Type B pancreatic cell (in vitro differentiated cells): ENCODE measurements at regions not wholly inside any gene's neighbourhood (a gene's known extent, or its start where the extent isn't known, plus 50 kb on each side); places are given as distances from the start of the nearest gene placed in this dataset.

Experiments
- DNase-seq: peaks from one replicate; pipeline ENCODE4 v3.0.0; 2021; ENCODE audit warnings: mixed read lengths; ENCODE audit not compliant: unreplicated experiment; ENCODE audit errors: extremely low spot score
- H3K27ac Mint-ChIP-seq: 2 replicates; pipeline ENCODE4 v1.8.0; 2021; ENCODE audit warnings: mild to moderate bottlenecking, mixed read lengths
- H3K27me3 Mint-ChIP-seq: 2 replicates; pipeline ENCODE4 v1.8.0; 2021; ENCODE audit warnings: mixed read lengths
- H3K36me3 Mint-ChIP-seq: 2 replicates; pipeline ENCODE4 v1.8.0; 2021; ENCODE audit warnings: mixed read lengths
- H3K4me1 Mint-ChIP-seq: one replicate; pipeline ENCODE4 v1.8.0; 2021; ENCODE audit warnings: mixed read lengths; ENCODE audit not compliant: unreplicated experiment
- H3K4me3 Mint-ChIP-seq: 2 replicates; pipeline ENCODE4 v1.8.0; 2021; ENCODE audit warnings: mild to moderate bottlenecking, mixed read lengths
- H3K9me3 Mint-ChIP-seq: 2 replicates; pipeline ENCODE4 v1.8.0; 2021; ENCODE audit warnings: mixed read lengths
- TF ChIP-seq, protein P1 (sequence below): fragments of 200-600 bp; sonication (generic); conservative IDR thresholded peaks from 2 replicates; pipeline ENCODE4 v1.5.0; 2021; ENCODE audit warnings: antibody characterized with exemption, mild to moderate bottlenecking

DNA sequence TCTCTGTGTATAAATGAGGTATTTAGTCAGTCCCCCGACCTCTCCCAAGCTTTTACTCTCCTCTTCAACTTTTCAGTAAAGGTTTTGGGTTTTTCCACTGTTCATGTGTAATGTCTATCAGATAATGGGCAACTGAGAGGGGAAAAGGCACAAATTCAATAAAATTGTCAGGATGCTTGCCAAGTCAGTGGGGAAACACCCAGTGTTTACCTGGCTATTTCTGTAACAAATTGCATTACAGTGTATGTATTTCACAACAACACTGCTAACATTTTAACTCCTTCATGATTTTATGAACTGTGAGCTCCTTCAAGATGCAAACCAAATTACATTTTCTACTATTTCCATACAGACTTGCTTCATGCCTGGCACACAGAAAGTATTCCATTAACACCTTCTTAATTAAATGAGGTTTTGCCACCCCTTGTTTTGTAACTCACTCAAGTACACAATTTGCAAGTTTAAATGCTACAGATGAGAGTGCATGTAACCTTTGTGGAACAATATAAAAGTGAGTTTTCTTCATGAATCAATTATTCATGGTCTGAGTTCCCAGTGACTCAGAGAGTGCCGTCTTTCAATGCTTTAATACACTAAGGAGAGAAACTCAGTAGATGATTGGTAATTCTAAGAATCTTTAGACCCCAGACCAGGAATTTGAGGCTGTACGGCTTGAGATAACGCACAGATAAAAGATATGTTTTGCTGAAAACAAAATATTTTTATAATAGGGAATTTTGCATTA is 149.8 kb upstream of the TLL1 start:
- TF ChIP-seq, protein P1, sequence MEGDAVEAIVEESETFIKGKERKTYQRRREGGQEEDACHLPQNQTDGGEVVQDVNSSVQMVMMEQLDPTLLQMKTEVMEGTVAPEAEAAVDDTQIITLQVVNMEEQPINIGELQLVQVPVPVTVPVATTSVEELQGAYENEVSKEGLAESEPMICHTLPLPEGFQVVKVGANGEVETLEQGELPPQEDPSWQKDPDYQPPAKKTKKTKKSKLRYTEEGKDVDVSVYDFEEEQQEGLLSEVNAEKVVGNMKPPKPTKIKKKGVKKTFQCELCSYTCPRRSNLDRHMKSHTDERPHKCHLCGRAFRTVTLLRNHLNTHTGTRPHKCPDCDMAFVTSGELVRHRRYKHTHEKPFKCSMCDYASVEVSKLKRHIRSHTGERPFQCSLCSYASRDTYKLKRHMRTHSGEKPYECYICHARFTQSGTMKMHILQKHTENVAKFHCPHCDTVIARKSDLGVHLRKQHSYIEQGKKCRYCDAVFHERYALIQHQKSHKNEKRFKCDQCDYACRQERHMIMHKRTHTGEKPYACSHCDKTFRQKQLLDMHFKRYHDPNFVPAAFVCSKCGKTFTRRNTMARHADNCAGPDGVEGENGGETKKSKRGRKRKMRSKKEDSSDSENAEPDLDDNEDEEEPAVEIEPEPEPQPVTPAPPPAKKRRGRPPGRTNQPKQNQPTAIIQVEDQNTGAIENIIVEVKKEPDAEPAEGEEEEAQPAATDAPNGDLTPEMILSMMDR, result no peak
- Mint-ChIP-seq H3K27ac (no peak overlapping the region), H3K4me1 (no peaks in the 10 kb centered on the region), H3K4me3 (no peak overlapping the region), H3K9me3 (peaks cover 5% of the 10 kb centered on the region), H3K27me3 (no peaks in the 10 kb centered on the region), H3K36me3 (no peaks in the 10 kb centered on the region)
- no peak for DNase-seq

DNA sequence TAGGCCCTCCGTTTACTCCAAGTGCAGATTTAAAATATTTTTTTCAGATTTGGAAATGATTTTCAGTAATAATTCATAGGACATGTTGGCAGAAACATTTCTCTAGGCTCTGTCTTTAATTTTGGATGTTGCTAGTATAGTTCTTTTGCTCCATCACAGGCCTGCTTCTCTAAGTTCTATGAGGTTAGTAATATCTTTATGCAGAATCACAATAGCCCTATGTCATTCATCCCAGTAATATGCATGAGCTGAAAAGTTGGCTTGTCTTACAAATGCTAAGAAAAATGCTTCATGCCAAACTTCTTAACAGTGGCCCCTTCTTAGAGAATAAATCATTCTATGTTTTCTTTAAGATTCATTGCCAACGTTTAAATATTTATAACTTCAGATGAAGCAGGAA is 148.3 kb upstream of the TLL1 start:
- Mint-ChIP-seq H3K9me3 (peaks cover 5% of the 10 kb centered on the region), H3K4me3 (no peak overlapping the region), H3K4me1 (no peaks in the 10 kb centered on the region), H3K27me3 (no peaks in the 10 kb centered on the region), H3K36me3 (no peaks in the 10 kb centered on the region), H3K27ac (no peak overlapping the region)
- TF ChIP-seq, protein P1, result no peak
- DNase-seq, result no peak

DNA sequence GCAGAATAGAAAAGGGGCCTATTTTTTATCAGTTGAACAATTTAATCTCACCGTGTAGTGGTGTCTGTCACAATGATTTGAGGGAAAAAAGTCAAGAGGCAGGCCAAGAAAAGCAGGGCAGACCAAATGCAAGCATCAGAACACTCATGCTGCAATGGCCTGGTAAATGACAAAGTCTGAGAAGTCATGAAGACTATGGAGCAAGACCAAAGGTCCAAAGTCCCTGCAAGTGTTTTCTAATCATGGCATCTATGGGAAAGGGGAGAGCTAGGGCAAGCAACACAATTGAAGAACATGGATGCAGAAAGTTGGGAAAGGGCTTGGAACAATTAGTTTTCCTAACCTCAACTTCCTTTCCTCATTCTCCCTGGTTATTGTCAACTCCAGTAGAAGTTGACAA is 147.7 kb upstream of the TLL1 start:
- Mint-ChIP-seq H3K4me1 (no peaks in the 10 kb centered on the region), H3K27ac (no peak overlapping the region), H3K36me3 (no peaks in the 10 kb centered on the region), H3K9me3 (peaks cover 5% of the 10 kb centered on the region), H3K27me3 (no peaks in the 10 kb centered on the region), H3K4me3 (no peak overlapping the region)
- TF ChIP-seq, protein P1, result no peak
- no peak for DNase-seq

DNA sequence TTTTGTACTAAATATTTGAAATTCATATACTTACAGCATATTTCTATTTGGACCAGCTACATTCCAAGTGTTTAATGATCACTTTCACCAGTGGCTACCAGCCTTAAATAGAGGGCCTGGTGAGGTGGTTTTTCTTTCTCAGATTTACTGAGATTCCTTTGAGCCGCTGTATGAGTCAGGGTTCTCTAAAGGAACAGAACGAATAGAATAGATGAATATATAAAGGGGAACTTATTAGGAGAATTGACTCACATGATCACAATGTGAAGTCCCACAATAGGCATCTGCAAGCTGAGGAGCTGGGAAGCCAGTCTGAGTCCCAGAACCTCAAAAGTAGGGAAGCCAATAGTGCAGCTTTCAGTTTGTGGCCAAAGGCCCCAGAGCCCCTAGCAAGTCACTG is 146.2 kb upstream of the TLL1 start:
- Mint-ChIP-seq H3K4me3 (no peak overlapping the region), H3K27me3 (no peaks in the 10 kb centered on the region), H3K36me3 (no peaks in the 10 kb centered on the region), H3K9me3 (peaks cover 5% of the 10 kb centered on the region), H3K27ac (no peak overlapping the region), H3K4me1 (no peaks in the 10 kb centered on the region)
- no peak for DNase-seq
- TF ChIP-seq, protein P1, result no peak

DNA sequence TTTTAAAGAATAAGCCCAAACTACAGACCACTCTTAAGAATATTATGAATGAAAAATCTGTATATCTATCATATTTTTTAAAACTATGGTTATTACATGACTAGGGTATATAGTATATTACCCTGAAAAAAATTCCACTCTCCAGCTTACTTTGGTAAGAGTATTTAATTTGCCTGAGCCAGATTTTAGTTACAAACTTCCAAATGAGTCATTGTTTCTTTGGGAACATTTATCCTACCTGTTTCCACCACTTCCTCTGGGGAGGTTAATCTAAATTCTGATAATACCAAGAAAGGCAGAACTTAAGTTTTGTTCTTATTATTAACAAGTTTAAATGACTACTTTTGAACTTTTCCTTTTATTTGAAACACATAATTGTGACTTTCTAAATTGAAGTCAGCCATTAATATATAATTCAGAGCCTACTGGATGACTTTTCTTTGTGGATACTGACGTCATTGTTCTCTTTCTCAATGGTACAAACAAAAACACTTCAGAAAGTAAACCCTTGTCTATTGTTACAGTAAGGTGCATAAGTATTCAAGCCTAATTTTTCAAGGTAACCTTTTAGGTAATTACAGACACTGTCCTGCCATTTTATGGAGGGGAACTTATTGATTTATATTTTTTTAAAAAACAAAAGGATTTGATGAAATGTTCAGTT is 135.6 kb upstream of the TLL1 start:
- DNase-seq, result no peak
- peaks cover 5% of the 10 kb centered on the region for H3K9me3 Mint-ChIP-seq
- no peaks in the 10 kb centered on the region for H3K27me3 Mint-ChIP-seq
- no peaks in the 10 kb centered on the region for H3K36me3 Mint-ChIP-seq
- peaks cover 4% of the 10 kb centered on the region for H3K4me1 Mint-ChIP-seq
- H3K4me3 Mint-ChIP-seq, result no peak overlapping the region
- TF ChIP-seq, protein P1, result no peak
- H3K27ac Mint-ChIP-seq, result no peak overlapping the region
